Ishikawa (cell line): ENCODE measurements at regions not wholly inside any gene's neighbourhood (a gene's known extent, or its start where the extent isn't known, plus 50 kb on each side); places are given as distances from the start of the nearest gene placed in this dataset.

Experiments
- CREB1 ChIP-seq: IDR thresholded peaks from 2 replicates; pipeline ENCODE4 v1.6.1; 2012; ENCODE audit warnings: low read depth
- EGR1 ChIP-seq: IDR thresholded peaks from 2 replicates; pipeline ENCODE4 v1.6.1; 2012
- EP300 ChIP-seq: IDR thresholded peaks from 2 replicates; pipeline ENCODE4 v1.6.1; 2012; ENCODE audit warnings: borderline replicate concordance
- MAX ChIP-seq: IDR thresholded peaks from 2 replicates; pipeline ENCODE4 v1.6.1; 2012
- RAD21 ChIP-seq: IDR thresholded peaks from 2 replicates; pipeline ENCODE4 v1.6.1; 2012; ENCODE audit warnings: low read depth
- TAF1 ChIP-seq: IDR thresholded peaks from 2 replicates; pipeline ENCODE4 v1.6.1; 2012; ENCODE audit warnings: low read depth, mild to moderate bottlenecking
- TCF12 ChIP-seq: IDR thresholded peaks from 2 replicates; pipeline ENCODE4 v1.6.1; 2012; ENCODE audit warnings: low read depth
- TEAD4 ChIP-seq: IDR thresholded peaks from 2 replicates; pipeline ENCODE4 v1.6.1; 2012
- YY1 ChIP-seq: IDR thresholded peaks from 2 replicates; pipeline ENCODE4 v1.6.1; 2012; ENCODE audit warnings: low read depth
- TF ChIP-seq, protein P1 (sequence below): IDR thresholded peaks from 2 replicates; pipeline ENCODE4 v1.6.1; 2012; ENCODE audit warnings: low read depth, mild to moderate bottlenecking

DNA sequence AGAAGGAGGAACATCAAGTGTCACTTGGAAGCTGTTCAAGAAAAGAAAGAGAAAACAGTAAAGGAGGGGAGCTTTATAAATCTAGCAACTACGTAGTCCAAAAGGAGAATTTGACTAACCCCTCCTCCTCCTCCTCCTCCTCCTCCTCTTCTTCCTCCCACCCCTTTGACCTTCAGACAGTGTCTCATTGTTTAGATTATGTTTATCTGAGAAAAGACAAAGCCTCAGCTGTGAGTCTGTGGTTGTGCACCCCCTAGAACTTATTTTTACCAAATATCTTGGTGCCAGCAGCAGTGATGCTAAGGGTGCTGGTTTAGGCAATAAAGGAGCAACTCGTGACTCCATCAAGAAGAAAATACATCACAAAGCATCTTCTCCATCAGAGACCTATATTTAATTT, 68.9 kb upstream of the BMP2K start:
- TF ChIP-seq, protein P1, sequence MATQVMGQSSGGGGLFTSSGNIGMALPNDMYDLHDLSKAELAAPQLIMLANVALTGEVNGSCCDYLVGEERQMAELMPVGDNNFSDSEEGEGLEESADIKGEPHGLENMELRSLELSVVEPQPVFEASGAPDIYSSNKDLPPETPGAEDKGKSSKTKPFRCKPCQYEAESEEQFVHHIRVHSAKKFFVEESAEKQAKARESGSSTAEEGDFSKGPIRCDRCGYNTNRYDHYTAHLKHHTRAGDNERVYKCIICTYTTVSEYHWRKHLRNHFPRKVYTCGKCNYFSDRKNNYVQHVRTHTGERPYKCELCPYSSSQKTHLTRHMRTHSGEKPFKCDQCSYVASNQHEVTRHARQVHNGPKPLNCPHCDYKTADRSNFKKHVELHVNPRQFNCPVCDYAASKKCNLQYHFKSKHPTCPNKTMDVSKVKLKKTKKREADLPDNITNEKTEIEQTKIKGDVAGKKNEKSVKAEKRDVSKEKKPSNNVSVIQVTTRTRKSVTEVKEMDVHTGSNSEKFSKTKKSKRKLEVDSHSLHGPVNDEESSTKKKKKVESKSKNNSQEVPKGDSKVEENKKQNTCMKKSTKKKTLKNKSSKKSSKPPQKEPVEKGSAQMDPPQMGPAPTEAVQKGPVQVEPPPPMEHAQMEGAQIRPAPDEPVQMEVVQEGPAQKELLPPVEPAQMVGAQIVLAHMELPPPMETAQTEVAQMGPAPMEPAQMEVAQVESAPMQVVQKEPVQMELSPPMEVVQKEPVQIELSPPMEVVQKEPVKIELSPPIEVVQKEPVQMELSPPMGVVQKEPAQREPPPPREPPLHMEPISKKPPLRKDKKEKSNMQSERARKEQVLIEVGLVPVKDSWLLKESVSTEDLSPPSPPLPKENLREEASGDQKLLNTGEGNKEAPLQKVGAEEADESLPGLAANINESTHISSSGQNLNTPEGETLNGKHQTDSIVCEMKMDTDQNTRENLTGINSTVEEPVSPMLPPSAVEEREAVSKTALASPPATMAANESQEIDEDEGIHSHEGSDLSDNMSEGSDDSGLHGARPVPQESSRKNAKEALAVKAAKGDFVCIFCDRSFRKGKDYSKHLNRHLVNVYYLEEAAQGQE: no peak
- TF ChIP-seq CREB1 (no peak), MAX (no peak), YY1 (no peak), EGR1 (no peak), TCF12 (no peak), TEAD4 (no peak), RAD21 (no peak), EP300 (no peak), TAF1 (no peak)
